GM19351 (cell line): ENCODE measurements at regions not wholly inside any gene's neighbourhood (a gene's known extent, or its start where the extent isn't known, plus 50 kb on each side); places are given as distances from the start of the nearest gene placed in this dataset.

Source experiments
- ATAC-seq: cut with Tn5 transposase; IDR thresholded peaks from one replicate; pipeline ENCODE4 v1.9.1; 2021; ENCODE audit warnings: mild to moderate bottlenecking, moderate library complexity; ENCODE audit not compliant: unreplicated experiment

GRCh38 chr4:119832776-119833175 lies 204.2 kb upstream of the PDE5A start:
- no peak for ATAC-seq

DNA sequence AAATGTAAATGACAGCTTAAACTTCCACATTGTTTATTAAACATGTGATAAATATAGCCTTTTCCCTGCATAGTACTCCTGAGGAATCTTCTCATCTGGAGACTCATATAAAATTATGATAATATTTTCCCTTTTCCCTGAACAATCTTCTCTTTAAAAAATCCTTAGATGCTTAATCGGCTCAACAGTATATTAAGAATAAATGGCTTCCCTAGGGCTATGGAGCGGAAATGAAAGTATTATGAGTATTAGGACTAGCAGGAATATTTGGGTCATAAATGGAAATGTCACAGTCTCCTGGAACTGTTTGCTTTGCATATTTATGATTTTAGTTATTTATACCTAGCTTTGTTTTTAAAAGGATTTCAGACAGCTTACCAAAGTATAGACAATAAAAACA lies 200.7 kb upstream of the PDE5A start:
- no peak for ATAC-seq

- ATAC-seq: no peak
These were observed 197.1 kb upstream of the PDE5A start for GRCh38 chr4:119825696-119826095.

DNA sequence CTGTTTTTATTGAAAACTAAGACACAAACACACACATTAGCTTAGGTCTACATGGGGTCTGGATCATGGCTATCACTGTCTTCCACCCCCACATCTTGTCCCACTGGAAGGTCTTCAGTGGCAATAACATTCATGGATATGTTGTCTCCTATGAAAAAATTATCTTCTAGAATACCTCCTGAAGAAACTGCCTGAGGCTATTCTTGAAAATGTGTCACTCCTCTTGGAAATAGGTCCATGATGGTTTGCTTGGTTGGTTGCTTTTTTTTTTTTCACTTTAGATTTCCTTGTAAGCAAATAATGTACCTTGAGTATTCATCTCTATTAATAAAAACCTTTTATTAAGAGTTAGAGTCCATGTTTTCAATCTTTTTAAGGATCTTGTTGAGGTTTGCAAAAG lies 195.3 kb upstream of the PDE5A start:
- ATAC-seq: no peak

DNA sequence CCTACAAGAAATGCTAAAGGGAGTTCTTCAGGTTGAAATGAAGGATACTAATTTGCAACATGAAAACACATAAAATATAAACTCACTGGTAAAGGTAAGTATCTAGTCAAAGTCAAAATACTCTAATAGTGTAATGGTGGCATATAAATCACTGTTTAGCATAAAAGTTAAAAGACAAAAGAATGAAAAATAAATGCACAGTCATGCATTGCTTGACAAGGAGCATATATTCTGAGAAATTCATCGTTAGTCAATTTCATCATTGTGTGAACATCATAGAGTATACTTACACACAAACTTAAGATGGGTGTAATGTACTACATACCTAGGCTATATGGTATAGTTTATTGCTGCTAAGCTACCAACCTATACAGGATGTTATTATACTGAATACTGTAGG lies 194.4 kb upstream of the PDE5A start:
- no peak for ATAC-seq

GRCh38 chr4:119816473-119816872 lies 187.9 kb upstream of the PDE5A start:
- no peak for ATAC-seq

DNA sequence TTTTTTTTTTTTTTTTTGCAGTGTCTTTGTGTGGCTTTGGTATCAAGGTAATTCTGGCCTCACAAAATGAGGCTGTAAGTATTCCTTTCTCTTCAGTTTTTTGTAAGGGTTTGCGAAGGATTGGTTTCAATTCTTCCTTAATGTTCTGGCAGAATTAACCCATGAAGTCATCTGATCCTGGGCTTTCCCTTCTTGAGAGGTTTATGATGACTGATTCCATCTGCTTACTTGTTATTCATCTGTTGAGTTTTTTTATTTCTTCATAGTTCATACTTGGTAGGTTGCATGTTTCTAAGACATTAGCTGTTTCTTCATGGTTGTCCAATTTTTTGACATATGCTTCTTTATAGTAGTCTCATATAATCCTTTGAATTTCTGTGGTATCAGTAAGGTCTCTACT lies 181.4 kb upstream of the PDE5A start:
- no peak for ATAC-seq

GRCh38 chr4:119804404-119804803 lies 175.8 kb upstream of the PDE5A start:
- no peak for ATAC-seq

DNA sequence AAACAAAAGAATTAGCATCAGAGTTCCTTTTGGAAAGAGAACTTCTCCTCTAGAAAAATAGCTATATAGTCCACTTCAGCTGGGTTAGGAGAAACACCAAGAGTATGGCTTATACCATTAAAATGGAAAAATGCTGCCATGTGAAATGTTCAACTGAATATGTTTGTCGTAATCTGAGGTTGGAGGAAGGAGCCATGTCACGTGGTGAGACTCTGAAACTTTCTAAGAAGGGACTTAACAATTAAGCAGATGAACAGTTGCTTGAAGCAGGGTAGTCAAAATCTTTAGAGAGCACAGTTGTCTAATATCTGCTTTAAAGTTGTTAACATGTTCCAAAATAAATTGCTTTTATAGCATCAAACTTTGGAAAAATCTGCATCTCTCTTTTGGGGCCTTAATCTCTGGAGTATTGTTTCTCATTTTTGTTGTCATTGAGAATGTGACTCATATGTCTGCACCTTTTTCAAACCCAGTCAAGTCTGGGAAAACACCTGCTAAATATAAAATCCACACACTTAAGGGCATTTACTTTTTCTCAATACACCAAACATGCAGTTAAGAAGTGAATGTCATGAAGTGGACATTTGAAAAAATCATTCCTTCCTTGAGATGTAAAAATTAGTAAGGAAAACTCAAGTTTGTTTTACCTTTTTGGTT lies 168.8 kb upstream of the PDE5A start:
- ATAC-seq: peak; percentile 55

DNA sequence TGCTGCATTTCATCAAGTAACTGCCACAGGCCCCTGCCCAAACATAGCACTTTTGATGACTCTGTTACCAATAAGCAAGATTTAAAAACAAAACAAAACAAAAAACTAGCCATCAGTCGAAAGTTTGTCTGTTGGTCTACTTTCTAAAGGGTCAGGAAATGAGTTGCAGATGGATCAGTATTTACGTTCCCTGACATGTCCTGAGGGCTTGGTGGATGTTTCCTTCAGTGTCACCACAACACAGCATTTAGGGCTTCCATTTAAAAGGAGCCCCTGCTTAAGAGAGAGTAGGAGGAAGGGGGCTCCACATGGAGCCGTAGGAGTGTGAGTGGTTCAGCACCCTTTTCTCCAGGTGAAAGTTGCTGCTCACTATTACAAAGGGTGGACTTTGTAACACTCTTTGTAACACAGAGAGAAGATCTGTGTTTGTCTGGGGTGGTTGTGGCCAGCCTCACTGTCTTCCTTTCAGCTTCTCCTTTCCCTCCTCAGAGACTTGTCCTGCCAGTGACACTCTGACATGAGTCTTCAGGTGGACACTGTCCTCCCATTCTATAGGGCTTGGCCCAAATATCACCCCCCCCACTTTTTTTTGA lies 167.5 kb upstream of the PDE5A start:
- ATAC-seq: no peak

GRCh38 chr4:119794681-119795080 lies 166.1 kb upstream of the PDE5A start:
- no peak for ATAC-seq

- ATAC-seq: no peak
These were observed 165.5 kb upstream of the PDE5A start for GRCh38 chr4:119794113-119794512.

DNA sequence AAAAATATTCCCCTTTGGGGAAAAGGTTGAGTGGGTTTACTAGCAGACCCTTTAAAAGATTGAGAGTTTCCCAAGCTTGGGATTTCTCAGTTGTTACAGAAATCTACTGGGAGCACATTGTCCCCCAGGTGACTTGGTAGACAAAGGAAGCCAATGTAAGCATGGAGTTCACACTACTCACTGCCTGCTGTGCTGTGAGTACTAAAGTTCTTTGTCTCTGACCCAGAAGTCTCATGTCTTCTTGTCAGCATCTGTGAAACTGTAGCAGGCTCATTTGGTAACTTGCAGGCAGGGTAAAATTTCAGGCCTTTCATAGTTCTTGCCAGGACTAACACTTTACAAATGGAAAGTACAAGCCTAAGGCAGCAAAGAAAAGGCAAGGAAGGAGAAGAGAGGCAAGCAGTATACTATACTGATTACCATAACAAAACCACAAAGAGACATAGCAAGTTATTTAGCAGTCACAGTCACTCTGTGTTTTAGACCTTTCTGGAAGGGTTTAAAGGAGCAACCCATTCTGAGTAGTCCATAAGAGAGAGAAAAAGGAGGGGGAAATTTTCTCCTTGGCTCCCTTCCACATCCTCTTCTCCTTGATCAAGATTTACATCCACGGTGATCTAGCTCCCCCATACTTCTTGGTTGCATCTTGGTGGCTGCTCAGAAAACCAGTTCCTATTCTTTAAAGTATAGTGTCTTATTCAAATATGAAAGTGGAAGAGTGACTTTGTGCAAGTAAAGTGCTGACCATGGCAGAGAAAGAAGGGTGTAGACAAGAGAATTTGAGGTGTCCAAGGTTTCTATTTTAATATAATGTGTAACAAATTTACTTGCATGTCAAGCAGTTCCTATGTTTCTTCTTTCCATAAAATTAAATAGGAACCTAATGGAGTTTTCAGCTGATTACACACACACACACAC lies 160.0 kb upstream of the PDE5A start:
- ATAC-seq: no peak

DNA sequence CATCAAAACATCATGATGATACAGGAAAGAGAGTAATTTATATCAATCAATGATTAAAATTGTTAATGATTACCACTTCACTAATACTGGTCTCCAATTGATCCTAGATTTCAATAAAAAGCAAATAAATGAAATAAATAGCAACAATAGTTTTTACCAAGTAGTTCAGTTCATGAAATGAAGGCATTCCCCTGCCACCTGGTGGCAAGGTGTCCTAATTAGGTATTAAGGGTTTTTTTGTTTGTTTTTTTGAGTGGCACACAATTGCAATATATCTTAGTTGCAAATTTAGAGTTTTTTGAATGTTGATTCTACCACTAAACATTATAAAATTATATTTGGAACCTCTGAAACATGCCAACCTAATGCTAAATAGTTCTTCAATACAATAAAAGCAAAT lies 157.4 kb upstream of the PDE5A start:
- ATAC-seq: no peak

- no peak for ATAC-seq
These were observed 154.8 kb upstream of the PDE5A start for GRCh38 chr4:119783189-119783983.

DNA sequence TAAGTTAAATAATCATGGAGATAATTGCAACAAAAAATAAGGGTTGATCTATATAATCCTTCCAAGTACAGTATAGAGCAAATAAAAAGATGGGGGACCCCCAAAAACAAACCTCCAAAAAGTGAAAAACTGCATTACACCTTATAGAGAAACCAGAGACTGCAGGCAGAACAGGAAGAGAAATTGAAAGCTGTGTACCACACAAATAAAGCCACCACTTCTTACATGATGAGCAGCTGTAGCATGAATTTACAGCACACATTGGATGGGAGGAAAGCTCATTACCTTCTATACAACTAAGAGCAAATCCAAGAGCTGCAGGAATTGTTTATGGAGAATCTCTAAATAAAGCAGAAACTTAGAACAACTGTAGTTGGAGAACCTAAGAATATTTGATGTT lies 152.4 kb upstream of the PDE5A start:
- ATAC-seq: peak; percentile 77

- no peak for ATAC-seq
These were observed 146.2 kb upstream of the PDE5A start for GRCh38 chr4:119774840-119775239.

GRCh38 chr4:119765951-119766350 lies 137.3 kb upstream of the PDE5A start:
- no peak for ATAC-seq

DNA sequence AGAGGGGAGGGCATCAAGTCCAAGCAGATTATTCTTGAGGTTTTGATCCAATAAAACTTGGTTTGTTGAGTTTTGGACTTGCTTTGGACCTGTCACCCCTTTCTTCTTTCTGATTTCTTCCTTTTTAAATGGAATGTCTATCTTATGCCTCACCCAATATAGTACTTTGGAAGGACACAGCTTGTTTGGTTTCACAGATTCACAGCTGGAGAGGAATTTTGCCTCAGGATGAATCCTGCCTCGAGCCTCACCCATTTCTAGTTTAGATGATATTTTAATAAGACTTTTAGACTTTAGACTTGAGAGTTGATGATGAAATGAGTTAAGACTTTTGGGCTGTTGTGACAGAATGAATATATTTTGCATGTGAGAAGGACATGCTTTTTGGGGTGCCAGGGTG lies 136.9 kb upstream of the PDE5A start:
- ATAC-seq: no peak

DNA sequence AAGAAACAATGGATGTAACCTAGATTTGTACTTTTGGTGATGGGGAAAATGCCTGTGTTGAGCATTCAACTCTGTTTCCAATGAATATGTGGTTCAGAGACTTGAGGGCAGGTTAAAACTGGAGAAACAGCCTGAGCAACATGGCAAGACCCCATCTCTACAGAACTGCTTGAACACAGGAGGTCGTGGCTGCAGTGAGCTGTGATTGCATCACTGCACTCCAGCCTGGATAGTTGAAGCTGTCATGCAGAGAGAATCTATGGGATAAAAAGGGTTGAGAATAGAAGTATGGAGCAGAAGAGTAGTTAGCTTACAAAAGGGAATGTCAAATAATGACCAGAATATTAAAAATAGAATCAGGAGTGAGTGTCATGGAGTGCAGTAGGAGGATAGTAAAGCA lies 134.8 kb upstream of the PDE5A start:
- no peak for ATAC-seq

DNA sequence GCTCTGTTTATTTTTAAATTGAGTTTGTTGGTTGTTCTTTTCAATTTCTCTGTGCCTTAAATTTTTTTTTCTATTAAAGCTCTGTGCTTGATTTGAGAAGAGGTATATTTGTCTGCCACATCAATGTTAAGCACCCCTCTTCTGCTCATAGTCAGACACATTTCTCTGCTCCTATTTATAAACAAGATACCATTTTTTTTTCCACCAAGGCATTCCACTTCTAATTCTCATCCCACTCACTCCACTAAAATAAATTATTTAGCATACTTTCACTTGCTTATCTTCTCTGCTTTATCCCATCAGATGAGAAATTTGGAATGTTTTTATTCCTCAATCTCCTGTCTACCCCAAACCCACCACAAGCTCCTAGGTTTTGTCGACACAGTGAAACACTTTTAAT lies 127.0 kb upstream of the PDE5A start:
- ATAC-seq: no peak
